ENCODE measurements at regions not wholly inside any gene's neighbourhood (a gene's known extent, or its start where the extent isn't known, plus 50 kb on each side); places are given as distances from the start of the nearest gene placed in this dataset.

DNA sequence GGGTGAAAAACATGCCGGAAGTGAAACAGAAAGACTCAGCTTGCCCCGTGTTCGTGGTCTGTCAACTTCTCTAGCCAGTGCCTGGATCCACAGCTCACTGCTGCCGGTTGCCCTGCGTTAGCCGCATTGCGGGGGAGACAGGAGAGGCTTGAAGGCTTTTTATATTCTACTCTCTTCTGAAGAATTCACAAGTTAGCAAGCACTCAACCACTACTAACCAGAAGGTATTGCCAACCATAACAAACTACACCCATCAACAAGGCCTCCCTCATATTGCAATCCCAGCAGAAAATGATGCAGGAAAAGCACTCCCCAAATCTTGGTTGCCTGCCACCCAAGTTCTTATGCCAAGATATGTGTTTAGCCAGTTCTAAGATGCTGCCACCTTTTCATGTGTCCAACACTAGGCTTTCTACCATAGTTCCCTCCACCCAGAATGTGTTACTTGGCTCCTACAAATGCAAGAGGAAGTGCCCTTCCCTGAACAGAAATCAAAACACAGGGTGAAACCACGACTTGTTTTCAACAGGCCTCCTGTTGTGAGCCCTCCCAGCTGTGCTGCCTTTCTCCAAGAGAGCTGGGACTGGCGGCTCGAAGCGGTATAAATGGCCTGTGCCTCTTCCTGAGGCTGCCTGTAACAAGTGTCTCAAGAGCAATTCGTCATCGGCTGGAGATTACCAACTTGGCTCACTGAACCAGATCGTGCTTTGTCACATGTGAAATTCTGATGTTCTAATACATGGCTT is 129.0 kb downstream of the SNX18 start:
- TF ChIP-seq, protein P1, sequence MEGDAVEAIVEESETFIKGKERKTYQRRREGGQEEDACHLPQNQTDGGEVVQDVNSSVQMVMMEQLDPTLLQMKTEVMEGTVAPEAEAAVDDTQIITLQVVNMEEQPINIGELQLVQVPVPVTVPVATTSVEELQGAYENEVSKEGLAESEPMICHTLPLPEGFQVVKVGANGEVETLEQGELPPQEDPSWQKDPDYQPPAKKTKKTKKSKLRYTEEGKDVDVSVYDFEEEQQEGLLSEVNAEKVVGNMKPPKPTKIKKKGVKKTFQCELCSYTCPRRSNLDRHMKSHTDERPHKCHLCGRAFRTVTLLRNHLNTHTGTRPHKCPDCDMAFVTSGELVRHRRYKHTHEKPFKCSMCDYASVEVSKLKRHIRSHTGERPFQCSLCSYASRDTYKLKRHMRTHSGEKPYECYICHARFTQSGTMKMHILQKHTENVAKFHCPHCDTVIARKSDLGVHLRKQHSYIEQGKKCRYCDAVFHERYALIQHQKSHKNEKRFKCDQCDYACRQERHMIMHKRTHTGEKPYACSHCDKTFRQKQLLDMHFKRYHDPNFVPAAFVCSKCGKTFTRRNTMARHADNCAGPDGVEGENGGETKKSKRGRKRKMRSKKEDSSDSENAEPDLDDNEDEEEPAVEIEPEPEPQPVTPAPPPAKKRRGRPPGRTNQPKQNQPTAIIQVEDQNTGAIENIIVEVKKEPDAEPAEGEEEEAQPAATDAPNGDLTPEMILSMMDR (conservative IDR thresholded peaks at IDR 0.05 in 1 of 2, IDR thresholded peaks at IDR 0.05 in 1 of 2; ENCODE audit: low read depth in 1 of 2, low read length in 2 of 2), result no peak
- TF ChIP-seq EZH2 (IDR thresholded peaks at IDR 0.05; ENCODE audit: low read length, missing control alignments), result no peak
